PC-9 (cell line): ENCODE measurements at regions not wholly inside any gene's neighbourhood (a gene's known extent, or its start where the extent isn't known, plus 50 kb on each side); places are given as distances from the start of the nearest gene placed in this dataset.

ENCODE experiments used
- BruUV-seq: library from RNA; stranded (reverse); fragments of 400-500 nt; replicated peaks from 2 replicates; lab custom pipeline; 2021; lab: Mats Ljungman, UMichigan
- CTCF ChIA-PET: fragments of 300-600 bp; sonication (Branson Sonifier 250); formaldehyde crosslinking; loops from one replicate; lab custom pipeline; 2022; ENCODE audit warnings: antibody characterized with exemption; lab: Charles Lee
- POLR2A ChIA-PET: fragments of 300-600 bp; sonication (Branson Sonifier 250); formaldehyde crosslinking; loops from one replicate; lab custom pipeline; 2022; ENCODE audit warnings: antibody characterized with exemption; ENCODE audit not compliant: unreplicated experiment; lab: Charles Lee
- DNase-seq, 2 experiments: peaks; one replicate each; pipeline versions ENCODE4 v3.0.0 to v3.0.0-alpha.2; 2015 to 2022; ENCODE audit warnings: mixed read lengths in 1 of 2
- H2AFZ ChIP-seq: fragments of 200-600 bp; sonication (generic); 2 replicates; pipeline ENCODE4 v1.8.1; 2017; ENCODE audit warnings: antibody characterized with exemption
- H3F3A ChIP-seq: fragments of 200-600 bp; sonication (generic); 2 replicates; pipeline ENCODE4 v1.8.1; 2017; ENCODE audit warnings: antibody characterized with exemption, mild to moderate bottlenecking, low read depth; ENCODE audit not compliant: insufficient read depth
- H3K27ac ChIP-seq: fragments of 200-600 bp; sonication (generic); 2 replicates; pipeline ENCODE4 v1.6.1; 2016; ENCODE audit warnings: mixed run types
- H3K27me3 ChIP-seq: fragments of 200-600 bp; sonication (generic); 2 replicates; pipeline ENCODE4 v1.6.1; 2016; ENCODE audit warnings: low read depth, mixed run types; ENCODE audit not compliant: insufficient read depth
- H3K36me3 ChIP-seq: fragments of 200-600 bp; sonication (generic); 2 replicates; pipeline ENCODE4 v1.6.1; 2016; ENCODE audit warnings: low read depth, mixed run types
- H3K4me1 ChIP-seq: fragments of 200-600 bp; sonication (generic); replicated peaks from 2 replicates; pipeline ENCODE4 v1.6.1; 2016; ENCODE audit warnings: mixed run types; ENCODE audit not compliant: insufficient read depth
- H3K4me2 ChIP-seq: fragments of 200-600 bp; sonication (generic); 2 replicates; pipeline ENCODE4 v1.6.1; 2017; ENCODE audit warnings: mixed run types
- H3K4me3 ChIP-seq: fragments of 200-600 bp; sonication (generic); 2 replicates; pipeline ENCODE4 v1.6.1; 2016; ENCODE audit warnings: mixed run types
- H3K79me2 ChIP-seq: fragments of 200-600 bp; sonication (generic); 2 replicates; pipeline ENCODE4 v1.6.1; 2017; ENCODE audit warnings: low read depth, mixed run types
- H3K9me2 ChIP-seq: fragments of 200-600 bp; sonication (generic); 2 replicates; pipeline ENCODE4 v1.8.1; 2017; ENCODE audit warnings: mild to moderate bottlenecking; ENCODE audit not compliant: insufficient read depth
- H3K9me3 ChIP-seq: fragments of 200-600 bp; sonication (generic); 2 replicates; pipeline ENCODE4 v1.8.1; 2016; ENCODE audit warnings: low read depth; ENCODE audit not compliant: insufficient read depth
- H4K20me1 ChIP-seq: fragments of 200-600 bp; sonication (generic); 2 replicates; pipeline ENCODE4 v1.8.1; 2017; ENCODE audit not compliant: insufficient read depth
- CTCF ChIP-seq: fragments of 200-600 bp; sonication (generic); conservative IDR thresholded peaks from 2 replicates; pipeline ENCODE4 v1.6.1; 2017; ENCODE audit warnings: mixed run types, antibody characterized with exemption, mild to moderate bottlenecking, moderate library complexity
- EZH2 ChIP-seq: fragments of 200-600 bp; sonication (generic); IDR thresholded peaks from 2 replicates; pipeline ENCODE4 v1.8.0; 2017; ENCODE audit warnings: antibody characterized with exemption, low read depth
- intact Hi-C: fragments of 100-400 bp; cut with micrococcal nuclease; formaldehyde crosslinking; loops from one replicate; pipeline ENCODE4 v1.10.0; 2022; ENCODE audit not compliant: unreplicated experiment

- Histone ChIP-seq H3K27ac (no peak overlapping the region), H3K4me1 (no peaks in the 10 kb centered on the region), H3K4me2 (no peak overlapping the region), H3K4me3 (no peak overlapping the region), H3K27me3 (no peaks in the 10 kb centered on the region), H3K9me2 (no peaks in the 10 kb centered on the region), H3F3A (no peaks in the 10 kb centered on the region), H2AFZ (no peak overlapping the region), H3K36me3 (no peaks in the 10 kb centered on the region), H3K9me3 (no peaks in the 10 kb centered on the region), H4K20me1 (no peaks in the 10 kb centered on the region), H3K79me2 (no peaks in the 10 kb centered on the region)
- no TSS peak for BruUV-seq
- CTCF ChIA-PET: no interaction called here
- POLR2A ChIA-PET: no interaction called here
- intact Hi-C loops: no loop called here
- TF ChIP-seq EZH2: no peak
- TF ChIP-seq CTCF: no peak
- DNase-seq: no peak
Observed at GRCh38 chr5:110064603-110065268, 375.0 kb downstream of the MAN2A1 start.

DNA sequence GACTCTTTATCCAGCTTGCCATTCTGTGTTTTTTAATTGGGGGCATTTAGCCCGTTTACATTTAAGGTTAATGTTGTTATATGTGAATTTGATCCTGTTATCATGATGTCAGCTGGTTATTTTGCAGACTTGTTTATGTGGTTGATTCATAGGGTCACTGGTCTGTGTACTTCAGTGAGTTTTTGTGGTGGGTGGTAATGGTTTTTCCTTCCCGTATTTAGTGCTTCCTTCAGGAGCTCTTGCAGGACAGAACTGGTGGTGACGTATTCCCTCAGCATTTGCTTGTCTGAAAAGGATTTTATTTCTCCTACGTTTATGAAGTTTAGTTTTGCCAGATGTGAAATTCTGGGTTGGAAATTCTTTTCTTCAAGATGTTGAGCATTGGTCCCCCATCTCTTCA is 381.1 kb downstream of the MAN2A1 start:
- no peaks in the 10 kb centered on the region for H3K9me2 ChIP-seq
- no peak overlapping the region for H3K4me3 ChIP-seq
- H3F3A ChIP-seq: no peaks in the 10 kb centered on the region
- intact Hi-C loops: no loop called here
- no peaks in the 10 kb centered on the region for H3K79me2 ChIP-seq
- no peak overlapping the region for H3K27ac ChIP-seq
- ChIA-PET POLR2A (no interaction called here), CTCF (no interaction called here)
- no peaks in the 10 kb centered on the region for H3K27me3 ChIP-seq
- no peak for TF ChIP-seq CTCF
- no peak for TF ChIP-seq EZH2
- no TSS peak for BruUV-seq
- H3K9me3 ChIP-seq: no peaks in the 10 kb centered on the region
- no peaks in the 10 kb centered on the region for H3K36me3 ChIP-seq
- no peaks in the 10 kb centered on the region for H3K4me1 ChIP-seq
- no peak for DNase-seq
- no peak overlapping the region for H2AFZ ChIP-seq
- H4K20me1 ChIP-seq: no peaks in the 10 kb centered on the region
- H3K4me2 ChIP-seq: no peak overlapping the region

- BruUV-seq: no TSS peak
Observed at GRCh38 chr5:110072651-110073050, 382.9 kb downstream of the MAN2A1 start.

More at GRCh38 chr5:110072651-110073050, 382.9 kb downstream of the MAN2A1 start:
- intact Hi-C loops: no loop called here
- Histone ChIP-seq H3K4me1 (no peaks in the 10 kb centered on the region), H3K9me2 (no peaks in the 10 kb centered on the region), H3K27me3 (no peaks in the 10 kb centered on the region), H3K4me2 (no peak overlapping the region), H4K20me1 (no peaks in the 10 kb centered on the region), H3K79me2 (no peaks in the 10 kb centered on the region), H3F3A (no peaks in the 10 kb centered on the region), H3K27ac (no peak overlapping the region), H3K4me3 (no peak overlapping the region), H3K9me3 (no peaks in the 10 kb centered on the region), H2AFZ (no peak overlapping the region), H3K36me3 (no peaks in the 10 kb centered on the region)
- TF ChIP-seq CTCF (no peak), EZH2 (no peak)
- POLR2A ChIA-PET: no interaction called here
- no peak for DNase-seq
- CTCF ChIA-PET: interaction anchor here (0.7 kb wide), 1 partner anchor 1441 kb away, joined by 5 read pairs; no protein-coding TSS in a partner anchor
